HG03060 (cell line): ENCODE measurements at regions not wholly inside any gene's neighbourhood (a gene's known extent, or its start where the extent isn't known, plus 50 kb on each side); places are given as distances from the start of the nearest gene placed in this dataset.
"Not testable (repeated sequence)": the region's sequence is repeated elsewhere in the genome, so short reads cannot be mapped to it uniquely, and the experiment has no call there.

Experiments used
- ATAC-seq: cut with Tn5 transposase; IDR thresholded peaks from one replicate; pipeline ENCODE4 v1.9.1; 2021; ENCODE audit warnings: low read depth, moderate number of reproducible peaks; ENCODE audit not compliant: unreplicated experiment

- no peak for ATAC-seq
Observed at GRCh38 chrX:148080593-148080992, 99.5 kb downstream of the FMR1NB start.

GRCh38 chrX:148084611-148085010 lies 103.5 kb downstream of the FMR1NB start:
- ATAC-seq: no peak

DNA sequence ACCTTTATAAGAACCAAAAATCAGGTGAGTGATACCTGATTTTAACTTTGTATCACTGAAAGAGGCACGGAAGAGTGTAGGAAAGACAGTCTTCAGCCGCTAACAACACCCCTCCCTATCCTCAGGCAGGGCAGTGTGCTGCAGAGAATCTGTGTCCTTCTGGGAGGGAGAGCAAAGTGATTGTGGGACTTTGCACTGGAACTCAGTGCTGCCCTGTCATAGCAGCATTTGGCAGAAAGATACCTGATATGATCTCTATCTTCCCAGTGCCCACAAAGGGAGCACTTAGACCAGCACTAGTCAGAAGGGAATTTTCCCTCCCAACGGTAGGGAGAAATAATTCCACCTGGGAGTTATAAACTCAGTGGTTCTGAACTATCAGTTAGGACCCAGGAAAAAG lies 139.0 kb downstream of the FMR1NB start:
- ATAC-seq: no peak

DNA sequence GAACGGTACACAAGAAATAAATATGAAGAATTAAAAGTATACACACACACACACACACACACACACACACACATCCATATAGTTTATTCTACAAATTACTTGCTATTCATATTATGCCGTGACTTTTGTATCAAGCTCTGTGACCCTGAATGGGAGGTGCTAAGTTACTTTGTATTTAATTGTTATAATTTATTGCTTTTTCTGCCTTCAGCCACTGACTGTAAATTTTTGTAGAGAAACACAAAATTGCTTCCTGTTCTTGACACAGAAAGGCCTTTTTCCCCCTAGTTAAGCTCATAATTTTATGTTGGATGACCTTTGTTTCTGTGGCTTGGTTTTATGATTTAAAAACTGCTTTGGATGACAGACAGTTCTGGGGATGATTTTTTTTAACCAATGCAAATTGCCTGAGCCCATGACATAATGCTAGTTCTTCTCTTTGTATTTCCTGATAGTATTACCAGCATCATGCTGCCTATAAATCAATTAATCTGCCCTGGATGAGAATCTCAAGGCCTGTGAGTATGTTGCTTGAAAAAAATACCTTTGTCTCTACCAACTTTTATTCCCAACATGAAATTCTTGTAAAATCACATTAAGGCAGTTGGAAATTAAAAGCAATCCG lies 140.0 kb downstream of the FMR1NB start:
- ATAC-seq: no peak

DNA sequence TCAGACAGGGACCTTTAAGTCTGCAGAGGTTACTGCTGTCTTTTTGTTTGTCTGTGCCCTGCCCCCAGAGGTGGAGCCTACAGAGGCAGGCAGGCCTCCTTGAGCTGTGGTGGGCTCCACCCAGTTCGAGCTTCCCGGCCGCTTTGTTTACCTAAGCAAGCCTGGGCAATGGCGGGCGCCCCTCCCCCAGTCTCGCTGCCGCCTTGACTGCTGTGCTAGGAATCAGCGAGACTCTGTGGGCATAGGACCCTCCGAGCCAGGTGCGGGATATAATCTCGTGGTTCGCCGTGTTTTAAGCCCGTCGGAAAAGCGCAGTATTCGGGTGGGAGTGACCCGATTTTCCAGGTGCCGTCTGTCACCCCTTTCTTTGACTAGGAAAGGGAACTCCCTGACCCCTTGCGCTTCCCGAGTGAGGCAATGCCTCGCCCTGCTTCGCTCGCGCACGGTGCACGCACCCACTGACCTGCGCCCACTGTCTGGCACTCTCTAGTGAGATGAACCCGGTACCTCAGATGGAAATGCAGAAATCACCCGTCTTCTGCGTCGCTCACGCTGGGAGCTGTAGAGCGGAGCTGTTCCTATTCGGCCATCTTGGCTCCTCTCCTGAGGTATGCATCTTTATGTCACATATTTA lies 147.9 kb downstream of the FMR1NB start:
- not testable (repeated sequence) for ATAC-seq

DNA sequence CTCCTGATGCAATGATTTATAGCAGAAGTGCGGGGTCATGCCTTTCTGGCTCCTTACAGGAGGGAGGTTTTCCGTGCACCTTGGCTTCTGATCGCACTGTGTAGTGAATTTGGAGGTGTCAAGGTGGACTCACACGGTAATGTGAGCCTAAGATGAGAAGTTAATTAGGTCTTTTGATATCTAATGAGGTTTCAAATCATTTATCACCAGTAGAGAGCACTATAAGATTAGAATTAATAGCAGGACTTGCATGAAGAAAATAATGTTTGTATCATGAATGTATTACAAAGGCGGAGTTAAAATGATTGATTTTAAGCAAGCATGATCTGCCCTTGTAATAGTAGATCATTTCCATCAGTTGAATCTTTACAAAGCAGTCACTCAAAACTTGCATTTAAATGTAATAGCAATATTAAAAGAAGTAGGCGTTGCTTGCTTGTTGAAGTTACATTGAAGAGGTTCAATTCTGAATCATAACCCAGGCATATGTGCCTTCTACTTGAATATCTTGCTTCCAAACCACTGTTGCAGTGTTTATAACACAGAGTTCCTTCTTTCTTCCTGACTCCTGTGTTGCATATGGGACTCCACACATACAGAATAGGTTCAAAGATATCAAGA lies 152.1 kb downstream of the FMR1NB start:
- no peak for ATAC-seq

DNA sequence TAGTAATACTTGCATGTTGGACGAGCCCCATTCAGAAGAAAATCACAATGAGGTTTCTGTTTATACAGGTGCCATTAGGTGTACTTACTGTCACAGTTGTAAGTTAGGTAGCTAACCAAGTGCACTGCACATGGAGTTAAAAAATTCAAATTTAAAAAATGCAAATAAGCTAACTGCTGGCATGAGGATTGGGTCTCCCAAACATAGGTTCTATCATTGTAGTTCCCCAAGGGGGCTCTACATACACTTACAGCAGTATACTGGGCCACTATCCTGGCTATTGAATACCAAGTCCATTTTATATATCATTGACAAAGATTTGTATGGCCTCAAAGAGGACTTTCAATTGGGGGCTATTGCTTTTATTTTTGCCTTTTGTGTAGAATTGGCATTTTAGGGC lies 153.4 kb downstream of the FMR1NB start:
- no peak for ATAC-seq

- ATAC-seq: no peak
Observed at GRCh38 chrX:148135738-148136137, 154.6 kb downstream of the FMR1NB start.

DNA sequence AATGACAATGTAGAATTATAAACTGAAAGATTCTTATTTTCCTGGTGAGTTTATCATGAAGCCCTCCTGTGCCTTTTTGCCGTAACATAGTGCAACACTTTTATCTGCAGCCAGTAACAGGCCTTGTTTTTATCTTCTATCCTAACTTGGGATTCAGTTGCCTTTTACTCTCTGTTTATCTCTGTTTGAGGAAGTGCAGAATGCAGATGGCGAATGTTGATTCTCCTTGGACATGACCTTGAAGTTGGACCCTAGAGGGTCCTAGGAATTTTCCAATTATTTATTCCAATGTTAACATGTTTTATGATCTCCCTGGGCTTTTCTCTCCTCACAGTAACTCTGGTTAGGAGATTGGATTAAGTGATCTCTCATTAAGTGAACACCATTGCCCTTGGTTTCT lies 165.0 kb downstream of the FMR1NB start:
- no peak for ATAC-seq

DNA sequence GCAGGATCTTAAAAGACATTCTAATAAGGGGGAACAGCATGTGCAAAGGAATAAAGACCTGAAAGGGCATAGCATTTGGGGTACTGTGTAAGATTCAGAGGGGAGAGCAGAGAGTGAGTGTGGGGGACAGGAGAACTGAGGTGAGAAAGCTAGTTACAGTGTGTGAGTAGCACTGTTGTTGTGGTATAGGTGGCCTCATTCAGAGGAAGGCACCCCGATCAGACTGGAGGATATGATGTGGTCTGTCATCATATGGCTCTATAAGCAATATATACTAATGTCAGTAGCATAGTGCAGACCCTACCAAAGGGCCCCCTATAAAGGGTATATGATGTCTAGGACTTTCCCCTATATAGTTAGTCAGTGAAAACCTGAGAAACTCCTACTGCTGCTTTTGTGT lies 175.8 kb downstream of the FMR1NB start:
- ATAC-seq: no peak

DNA sequence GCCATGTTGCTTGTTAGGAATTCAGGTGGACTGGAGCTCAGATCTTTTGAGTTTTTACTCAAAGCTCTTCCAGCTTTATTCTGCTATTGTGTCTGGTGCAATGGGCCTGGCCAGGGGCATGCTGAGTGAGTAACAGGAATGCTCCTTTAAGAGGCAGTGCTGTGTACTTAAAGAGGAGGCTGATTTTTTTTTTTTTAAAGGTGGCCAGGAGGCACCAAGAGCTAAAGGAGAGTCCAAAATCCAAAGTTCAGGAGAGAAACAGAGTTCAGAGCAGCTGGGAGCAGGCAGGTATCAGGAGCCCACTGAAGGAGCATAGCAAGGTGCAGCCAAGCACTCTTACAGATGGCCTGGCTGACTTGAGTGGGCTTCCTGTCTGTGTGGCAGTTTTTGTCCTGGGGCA lies 178.7 kb downstream of the FMR1NB start:
- ATAC-seq: no peak

GRCh38 chrX:148161701-148162100 lies 180.6 kb downstream of the FMR1NB start:
- no peak for ATAC-seq

DNA sequence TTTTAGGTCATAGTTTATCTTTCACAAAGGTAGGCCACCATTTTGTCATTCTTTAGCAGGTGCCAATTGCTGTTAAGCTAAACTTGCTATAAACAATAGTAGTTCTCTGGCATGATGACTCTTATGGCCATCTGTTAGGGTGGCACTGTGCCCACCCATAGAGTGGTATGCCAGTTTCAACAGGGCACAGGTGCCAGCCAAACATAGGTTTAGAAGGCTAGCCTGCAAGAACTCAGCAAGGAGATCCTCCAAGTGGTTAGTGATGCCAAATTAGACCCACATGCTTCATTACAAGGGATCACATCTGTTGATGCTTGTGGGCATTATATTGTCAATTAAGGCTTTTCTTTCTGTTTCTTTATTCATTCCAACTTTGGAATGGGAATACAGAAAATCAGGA lies 204.5 kb downstream of the FMR1NB start:
- no peak for ATAC-seq

DNA sequence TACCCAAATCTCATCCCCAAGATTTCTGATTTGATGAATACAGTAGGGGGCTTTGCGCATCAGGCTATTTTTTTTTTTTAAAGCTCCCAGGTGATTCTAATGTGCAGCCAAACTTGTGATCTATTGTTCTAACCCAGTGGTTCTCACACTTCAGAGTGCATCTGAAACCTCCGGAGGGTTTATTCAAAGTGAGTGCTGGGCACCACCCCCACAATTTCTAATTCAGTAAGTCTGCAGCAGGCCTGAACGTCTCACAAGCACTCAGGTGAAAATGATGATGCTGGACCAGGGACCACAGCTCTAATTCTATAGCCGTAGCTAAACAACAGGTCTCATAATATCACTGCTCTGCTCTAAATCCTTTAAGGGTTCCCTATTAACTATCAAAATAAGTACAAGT lies 211.4 kb downstream of the FMR1NB start:
- no peak for ATAC-seq

GRCh38 chrX:148193759-148194158 lies 212.6 kb downstream of the FMR1NB start:
- no peak for ATAC-seq

DNA sequence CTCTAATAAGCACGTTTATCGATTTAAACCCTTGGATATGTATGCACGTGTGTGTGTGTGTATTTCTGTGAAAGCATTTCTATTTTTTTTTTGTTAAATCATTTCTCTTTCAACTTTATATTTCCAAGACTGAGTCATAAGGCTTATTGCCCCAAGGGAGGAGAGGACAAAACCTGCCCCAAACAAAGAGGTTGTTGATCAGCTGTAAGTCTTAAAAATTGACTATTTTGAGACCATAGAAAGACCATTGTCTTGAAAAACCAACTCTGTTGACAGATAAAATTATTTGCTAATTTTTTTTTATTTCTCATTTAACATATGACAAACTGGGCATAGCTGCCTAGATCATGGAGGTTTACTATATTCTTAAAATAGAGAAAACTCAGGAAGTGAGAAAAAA lies 222.4 kb downstream of the FMR1NB start:
- ATAC-seq: no peak

- ATAC-seq: no peak
Observed at GRCh38 chrX:148204195-148204594, 223.1 kb downstream of the FMR1NB start.

DNA sequence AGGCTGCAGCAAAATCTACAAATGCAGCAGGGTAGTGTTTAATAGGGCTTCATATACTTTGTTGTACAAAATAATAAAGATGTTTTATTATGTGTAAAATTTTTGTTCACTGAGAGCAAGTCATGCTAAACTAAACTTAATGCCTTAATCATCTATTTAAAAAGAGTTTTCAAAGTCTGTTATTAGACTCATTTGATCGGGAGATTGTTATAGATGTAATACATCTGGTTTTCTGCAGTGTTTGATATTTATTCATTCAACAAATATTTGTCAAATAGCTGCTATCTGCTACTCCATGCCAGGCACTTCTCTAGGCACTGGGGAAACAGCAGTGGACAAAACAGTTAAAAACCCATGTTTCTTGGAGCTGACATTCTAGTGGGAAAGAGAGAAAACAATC lies 233.6 kb downstream of the FMR1NB start:
- no peak for ATAC-seq

DNA sequence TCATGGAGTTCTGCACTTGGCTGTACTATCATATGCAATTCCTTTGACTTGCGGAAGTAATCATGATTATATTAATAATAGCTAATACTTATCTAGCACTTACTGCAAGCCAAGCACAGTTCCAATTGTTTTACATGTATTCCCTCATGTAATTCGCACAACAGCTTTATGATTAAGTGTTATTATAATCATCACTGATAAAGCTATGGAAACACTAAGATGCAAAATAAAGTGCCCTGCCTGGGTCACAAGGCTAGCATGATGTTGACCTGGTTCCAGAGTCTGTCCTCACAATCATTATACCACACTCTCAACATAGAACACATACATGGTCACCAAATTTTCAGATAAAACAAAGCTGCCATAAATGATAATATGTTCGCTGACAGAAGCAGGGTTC lies 234.6 kb downstream of the FMR1NB start:
- no peak for ATAC-seq

GRCh38 chrX:148223361-148223760 lies 242.2 kb downstream of the FMR1NB start:
- no peak for ATAC-seq

DNA sequence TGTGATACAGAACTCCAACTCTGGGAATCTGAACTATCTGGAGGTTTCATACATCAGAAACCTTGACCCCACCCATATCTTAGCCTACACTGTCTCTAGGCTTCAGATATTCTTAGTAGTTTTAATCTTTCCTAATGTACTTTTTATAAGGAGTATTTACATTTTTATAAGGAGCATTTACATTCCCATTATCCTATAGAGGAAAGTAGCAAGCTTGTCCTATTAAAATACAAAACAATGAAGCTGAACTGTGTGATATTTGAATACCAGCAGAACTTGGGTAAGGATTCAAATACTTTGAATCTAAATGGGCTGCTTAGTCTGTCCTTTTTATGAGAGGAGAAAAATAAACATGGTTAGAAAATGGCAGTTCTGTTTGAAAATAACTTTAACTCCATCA lies 247.4 kb downstream of the FMR1NB start:
- no peak for ATAC-seq

DNA sequence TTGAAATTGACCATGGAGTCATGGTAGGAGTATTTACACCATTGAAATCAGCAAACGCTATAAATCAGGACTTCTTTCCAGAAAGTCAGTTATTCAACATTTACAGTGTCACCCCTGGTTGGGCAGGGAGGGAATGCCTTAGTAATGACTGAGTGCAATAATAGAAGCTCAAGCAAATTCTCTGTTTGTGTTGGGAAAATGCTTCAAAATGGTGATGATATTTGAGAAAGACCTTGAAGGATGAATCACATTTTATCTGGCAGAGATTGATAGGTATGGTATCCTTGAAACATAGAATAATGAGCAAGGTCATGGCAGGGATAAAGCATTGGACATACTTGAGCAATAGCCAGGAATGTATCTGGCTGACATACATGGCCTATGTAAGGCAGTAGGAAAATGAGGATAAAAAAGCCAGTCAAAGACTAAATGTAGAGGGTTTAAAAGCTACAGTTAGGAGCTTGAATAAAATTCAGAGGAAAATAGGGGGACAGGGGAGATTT lies 248.7 kb downstream of the FMR1NB start:
- ATAC-seq: no peak
